Islet of Langerhans (tissue), 1 donor: ENCODE measurements at regions not wholly inside any gene's neighbourhood (a gene's known extent, or its start where the extent isn't known, plus 50 kb on each side); places are given as distances from the start of the nearest gene placed in this dataset.
"Not testable (repeated sequence)": the region's sequence is repeated elsewhere in the genome, so short reads cannot be mapped to it uniquely, and the experiment has no call there.

Experiments
- FAIRE-seq: peaks from one replicate; lab custom pipeline; 2011; peaks lifted over from hg19 to GRCh38; lab: Jason Lieb, UNC

GRCh38 chr20:30295967-30296366 lies 961.5 kb upstream of the DEFB115 start:
- not testable (repeated sequence) for FAIRE-seq

GRCh38 chr20:30297878-30298595 lies 959.4 kb upstream of the DEFB115 start:
- not testable (repeated sequence) for FAIRE-seq

DNA sequence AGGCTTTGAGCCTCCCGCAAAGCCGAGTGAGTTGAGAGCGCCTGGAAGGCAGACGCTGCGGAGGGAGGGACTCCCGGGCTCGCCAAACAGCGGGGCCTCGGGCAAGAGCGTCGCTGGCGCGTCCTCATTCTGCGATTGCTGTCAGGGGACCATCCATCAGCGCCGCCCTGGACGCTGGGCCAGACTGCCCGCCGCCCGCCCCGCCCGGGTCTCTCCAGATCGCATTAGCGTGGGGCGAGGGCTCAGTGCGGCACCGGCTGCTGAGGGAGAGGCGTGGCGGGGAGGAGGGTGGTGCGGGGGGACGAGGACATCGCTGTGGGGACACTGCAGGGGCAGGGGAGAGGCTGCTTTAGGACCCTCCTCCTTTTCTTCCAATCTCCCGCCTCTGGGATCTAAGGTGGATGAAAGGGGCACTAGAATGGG lies 957.2 kb upstream of the DEFB115 start:
- FAIRE-seq, result not testable (repeated sequence)

DNA sequence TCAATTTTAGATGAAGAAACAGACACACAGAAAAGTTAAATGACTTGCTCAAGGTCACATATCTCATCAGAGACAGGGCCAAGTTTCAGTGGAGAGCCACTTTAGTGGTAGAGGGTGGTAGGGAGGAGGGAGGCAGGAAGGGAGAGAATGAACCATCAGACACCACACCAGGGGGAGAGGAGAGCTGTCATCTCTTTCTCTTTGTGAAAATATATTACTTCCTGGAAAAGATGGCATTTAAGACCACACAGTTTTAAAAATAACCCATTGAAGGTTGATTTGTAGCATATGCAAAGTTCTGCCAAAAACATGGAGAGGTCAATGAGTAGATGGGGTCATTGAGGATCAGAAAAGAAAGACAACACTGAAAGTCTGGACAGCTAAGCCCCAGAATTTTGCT lies 954.7 kb upstream of the DEFB115 start:
- not testable (repeated sequence) for FAIRE-seq

GRCh38 chr20:30309938-30310337 lies 947.5 kb upstream of the DEFB115 start:
- FAIRE-seq, result not testable (repeated sequence)

DNA sequence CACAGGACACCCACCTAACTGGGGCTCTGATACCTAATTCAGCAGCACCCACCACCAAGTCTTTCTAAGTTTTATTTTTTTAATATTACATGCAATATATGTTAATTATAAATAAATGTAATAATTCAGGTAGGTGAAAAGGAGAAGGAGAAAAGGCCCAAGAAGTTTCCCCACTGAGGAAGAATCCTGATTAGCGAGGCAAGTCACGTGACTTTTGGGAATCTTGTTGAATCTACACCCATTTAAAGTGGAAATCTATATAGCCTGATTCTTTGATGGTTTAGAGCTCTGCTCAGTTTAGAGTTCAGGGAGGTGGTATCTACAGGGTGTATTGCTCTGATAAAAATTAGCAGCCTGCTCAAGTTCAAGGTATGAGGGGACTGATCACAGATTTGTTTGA lies 947.1 kb upstream of the DEFB115 start:
- not testable (repeated sequence) for FAIRE-seq

DNA sequence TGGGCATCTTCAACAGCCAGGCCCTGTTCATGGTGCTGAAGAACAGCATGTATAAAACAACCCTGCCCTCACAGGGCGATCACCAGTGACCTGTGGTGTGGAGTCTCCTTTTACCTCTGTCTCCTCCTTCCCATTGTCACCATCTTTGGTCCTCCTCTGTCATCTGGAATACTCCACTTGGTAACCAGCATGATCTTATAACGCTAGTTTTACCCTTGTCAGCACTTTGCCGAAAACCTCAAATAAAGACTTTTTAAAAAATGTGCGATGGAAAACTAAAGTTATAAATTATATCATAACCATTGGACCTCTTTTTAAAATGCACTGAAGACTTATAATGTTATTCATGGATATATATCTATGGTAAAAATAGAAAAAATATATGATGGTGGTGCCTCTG lies 945.2 kb upstream of the DEFB115 start:
- FAIRE-seq, result not testable (repeated sequence)

DNA sequence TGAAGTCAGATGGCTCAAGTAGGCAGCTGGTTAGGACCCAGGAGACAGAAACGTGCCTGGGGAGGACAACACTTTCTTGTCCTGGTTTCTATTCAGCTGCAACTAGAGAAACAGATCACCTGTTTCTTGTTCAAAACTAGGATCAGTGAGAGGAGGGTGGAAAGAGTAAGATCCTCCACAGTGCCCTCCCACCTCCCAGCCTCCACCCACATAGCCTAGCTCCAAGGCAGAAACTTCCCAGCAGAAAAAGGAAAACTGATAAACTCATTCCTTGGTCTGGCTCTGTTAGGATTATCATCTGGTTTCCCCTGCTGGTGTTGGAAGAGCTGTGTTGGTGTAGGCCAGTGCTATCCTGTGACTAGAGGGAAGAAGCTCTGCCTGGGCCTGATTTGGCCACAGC lies 943.8 kb upstream of the DEFB115 start:
- not testable (repeated sequence) for FAIRE-seq

- FAIRE-seq, result not testable (repeated sequence)
Measured at GRCh38 chr20:30316063-30316462, 941.4 kb upstream of the DEFB115 start.

GRCh38 chr20:30316532-30317299 lies 940.7 kb upstream of the DEFB115 start:
- not testable (repeated sequence) for FAIRE-seq

DNA sequence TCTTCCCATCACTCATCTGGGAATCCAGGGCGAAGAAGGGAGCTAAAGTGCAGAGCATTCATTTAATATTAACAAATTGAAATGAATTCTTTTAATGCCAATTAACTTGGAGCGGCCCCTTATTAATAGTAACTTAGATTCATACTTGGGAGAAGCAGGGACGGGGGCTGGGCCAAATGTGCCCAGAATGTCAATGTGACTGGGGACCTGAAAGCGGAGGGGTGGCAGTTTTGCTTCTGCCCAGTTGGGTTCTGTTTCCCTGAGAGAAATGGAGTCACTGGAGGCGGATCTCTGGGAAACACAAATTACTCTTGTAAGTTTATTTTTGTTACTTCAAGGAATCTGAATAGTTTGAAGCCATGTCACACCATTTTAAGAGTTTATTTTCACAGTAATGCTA lies 923.7 kb upstream of the DEFB115 start:
- not testable (repeated sequence) for FAIRE-seq

DNA sequence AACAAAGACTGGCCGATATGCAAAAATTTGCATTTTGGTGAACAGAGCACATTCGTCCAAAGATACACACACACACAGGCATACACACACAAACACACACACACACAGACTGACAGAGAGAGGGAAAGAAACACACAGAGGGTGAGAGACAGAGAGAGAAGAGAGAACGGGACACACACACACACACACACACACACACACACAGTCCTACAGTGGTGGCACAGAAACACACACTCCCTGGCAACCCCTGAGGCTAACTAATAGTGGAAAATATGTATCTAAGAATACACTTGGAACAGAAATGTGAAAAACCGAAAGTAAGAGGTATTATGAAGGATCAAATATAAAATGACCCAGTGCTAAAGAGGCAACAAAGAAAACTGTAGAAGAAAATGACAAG lies 919.9 kb upstream of the DEFB115 start:
- FAIRE-seq, result not testable (repeated sequence)

GRCh38 chr20:30348932-30349331 lies 908.5 kb upstream of the DEFB115 start:
- FAIRE-seq, result not testable (repeated sequence)

GRCh38 chr20:30356854-30357467 lies 900.5 kb upstream of the DEFB115 start:
- not testable (repeated sequence) for FAIRE-seq

- FAIRE-seq, result not testable (repeated sequence)
Measured at GRCh38 chr20:30361756-30362155, 895.7 kb upstream of the DEFB115 start.

GRCh38 chr20:30376430-30376766 lies 881.1 kb upstream of the DEFB115 start:
- FAIRE-seq, result not testable (repeated sequence)

DNA sequence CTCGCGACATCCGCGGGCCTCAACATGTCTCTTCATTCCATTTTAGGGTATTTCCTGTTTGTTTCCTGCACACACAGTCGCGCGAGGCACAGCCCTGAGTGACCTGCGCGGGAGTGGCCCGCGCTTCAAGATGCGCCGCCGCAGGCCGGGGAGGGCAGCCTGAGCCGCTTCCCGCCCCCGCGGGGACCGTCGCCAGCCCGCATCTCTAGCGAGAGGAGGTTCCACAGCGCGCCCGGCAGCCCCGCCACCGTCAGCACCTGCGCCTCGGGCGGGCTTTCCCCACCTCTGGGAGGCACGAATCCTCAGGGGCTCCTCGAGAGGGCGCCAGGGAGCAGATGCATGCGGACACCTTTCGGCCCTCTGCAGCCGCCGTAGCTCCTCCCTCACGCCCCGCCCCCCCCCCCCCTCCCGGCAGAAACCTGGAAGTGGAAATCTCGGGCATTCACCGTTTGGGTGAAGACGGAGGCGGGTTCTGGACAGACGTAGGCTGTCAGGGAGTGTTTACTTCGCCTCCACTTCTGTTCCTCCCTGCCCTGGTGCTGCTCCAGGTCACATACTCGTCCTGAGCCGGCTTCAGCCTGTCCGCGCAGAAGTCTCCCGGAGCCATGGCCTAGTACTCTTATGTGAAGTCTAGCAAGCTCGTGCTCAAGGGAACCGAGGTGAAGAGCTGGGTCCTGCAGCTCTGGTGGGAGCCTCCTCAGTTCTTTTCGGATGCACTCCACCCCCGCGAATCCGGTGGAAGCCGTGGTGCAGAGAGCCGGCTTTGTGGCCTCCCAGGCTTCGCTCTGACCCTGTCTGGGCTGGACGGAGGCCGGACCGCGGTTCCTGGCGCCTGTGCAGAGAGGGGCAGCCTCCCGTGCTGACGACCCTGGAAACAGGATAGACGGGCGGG lies 880.5 kb upstream of the DEFB115 start:
- no peak for FAIRE-seq

DNA sequence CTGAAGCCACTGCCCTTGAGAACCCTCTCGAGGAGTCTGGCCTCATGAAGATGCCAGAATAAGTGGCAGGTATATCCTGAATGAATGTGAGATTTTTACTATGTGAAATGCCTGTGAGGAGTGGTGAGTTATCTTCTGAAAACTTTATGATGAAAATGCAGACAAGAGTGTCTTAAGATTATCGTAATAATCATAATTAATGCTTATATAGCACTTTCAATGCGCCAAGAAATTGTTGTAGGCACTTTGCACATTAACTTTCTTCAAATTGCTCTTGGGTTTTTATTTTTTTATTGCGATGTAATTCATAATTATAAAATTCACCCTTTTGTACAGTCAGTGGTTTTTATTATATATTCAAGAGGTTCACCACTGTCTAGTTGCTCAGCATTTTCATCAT lies 879.1 kb upstream of the DEFB115 start:
- FAIRE-seq, result not testable (repeated sequence)

DNA sequence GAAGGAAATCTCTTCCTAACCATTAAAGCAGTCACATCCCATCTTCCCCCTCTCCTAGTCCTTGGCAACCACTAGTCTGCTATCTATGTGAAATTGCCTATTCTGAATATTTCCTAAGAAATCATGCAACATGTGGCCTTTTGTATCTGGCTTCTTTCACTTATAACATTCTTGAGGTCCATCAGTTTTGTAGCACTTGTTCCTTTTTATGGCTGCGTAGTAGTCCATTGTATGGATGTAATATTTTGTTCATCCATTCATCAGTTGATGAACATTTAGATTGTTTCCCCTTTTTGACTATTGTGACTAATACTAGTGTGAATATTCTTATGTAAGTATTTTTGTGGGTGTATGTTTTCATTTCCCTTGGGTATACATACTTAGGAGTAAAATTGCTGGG lies 878.7 kb upstream of the DEFB115 start:
- FAIRE-seq, result not testable (repeated sequence)

DNA sequence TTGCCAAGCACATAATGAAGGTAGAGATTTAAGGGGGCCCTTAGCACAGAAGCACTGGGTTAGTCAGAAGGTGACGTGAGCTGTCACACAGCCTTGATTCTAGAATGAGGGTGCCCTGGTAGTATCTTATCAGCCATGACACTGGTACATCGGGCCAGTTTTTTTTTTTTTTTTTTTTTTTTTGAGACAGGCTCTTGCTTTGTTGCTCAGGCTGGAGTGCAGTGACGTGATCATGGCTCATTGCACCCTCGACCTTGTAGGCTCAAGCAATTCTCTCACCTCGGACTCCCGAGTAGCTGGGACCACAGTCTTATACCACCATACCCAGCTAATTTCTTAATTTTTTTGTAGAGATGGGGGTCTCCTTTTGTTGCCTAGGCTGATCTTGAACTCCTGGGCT lies 872.6 kb upstream of the DEFB115 start:
- FAIRE-seq, result not testable (repeated sequence)

DNA sequence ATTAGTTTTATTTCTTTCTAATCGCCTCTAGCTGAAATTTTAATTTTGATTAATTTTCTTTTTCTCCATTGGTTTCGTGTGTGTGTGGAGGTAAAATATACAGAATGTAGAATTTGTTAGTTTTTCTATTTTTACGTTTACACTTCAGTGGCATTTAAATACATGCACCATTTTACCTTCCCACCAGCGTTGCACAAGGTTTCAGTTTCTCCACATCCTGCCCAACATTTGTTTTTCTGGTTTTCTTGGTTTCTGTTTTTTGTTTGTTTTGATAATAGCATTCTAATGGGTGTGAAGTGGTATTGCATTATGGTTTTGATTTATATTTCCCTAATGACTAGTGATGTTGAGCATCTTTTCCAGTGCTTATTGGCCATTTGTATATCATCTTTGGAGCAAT lies 871.4 kb upstream of the DEFB115 start:
- FAIRE-seq, result not testable (repeated sequence)

- FAIRE-seq, result not testable (repeated sequence)
Measured at GRCh38 chr20:30387823-30388222, 869.6 kb upstream of the DEFB115 start.
